CD4-positive, alpha-beta T cell treated with Interleukin-6 at 100 ng/mL for 8 hours (primary cell): ENCODE measurements at regions not wholly inside any gene's neighbourhood (a gene's known extent, or its start where the extent isn't known, plus 50 kb on each side); places are given as distances from the start of the nearest gene placed in this dataset.

ENCODE experiments used
- DNase-seq: peaks from one replicate; pipeline ENCODE4 v3.0.0-alpha.2; 2020; ENCODE audit warnings: mixed read lengths, low spot score

DNA sequence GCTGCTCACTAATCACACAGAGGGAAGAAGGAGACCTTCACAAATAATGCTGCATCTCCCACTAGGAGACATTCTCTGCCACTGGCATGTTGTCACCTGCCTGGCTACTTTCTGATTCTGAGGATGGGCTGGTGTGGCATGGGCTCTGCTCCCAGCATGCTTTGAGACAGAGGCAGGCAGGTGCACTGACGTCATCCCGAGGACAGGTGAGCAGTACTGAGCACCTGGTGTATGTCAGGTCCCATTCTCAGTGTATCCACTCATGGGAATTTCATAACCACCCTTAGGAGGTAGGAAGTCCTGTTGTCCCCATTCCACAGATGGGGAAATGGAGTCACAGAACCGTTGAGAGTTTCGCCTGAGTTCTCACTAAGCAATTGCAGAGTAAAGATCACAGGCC, 597.9 kb downstream of the VRK1 start:
- DNase-seq, result no peak

DNA sequence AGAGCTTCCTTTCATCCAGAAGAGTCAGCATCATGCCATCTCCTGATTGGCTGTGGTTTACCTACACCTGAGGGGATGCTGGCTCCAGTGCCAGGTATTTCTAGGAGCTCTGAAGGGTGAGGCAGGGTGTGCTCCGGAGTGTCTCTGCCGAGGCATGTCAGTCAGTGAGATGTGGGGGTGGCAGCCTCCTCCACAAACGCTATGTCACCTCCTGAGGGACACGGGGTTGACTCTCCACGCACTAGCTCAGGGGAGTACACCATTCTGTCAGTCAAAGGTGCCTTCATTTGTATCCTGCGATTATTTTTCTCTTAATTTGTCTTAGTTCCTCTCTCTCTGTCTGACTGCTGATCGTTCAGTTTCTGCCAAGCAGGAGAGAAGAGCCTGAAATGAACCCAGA, 604.5 kb downstream of the VRK1 start:
- DNase-seq, result no peak

DNA sequence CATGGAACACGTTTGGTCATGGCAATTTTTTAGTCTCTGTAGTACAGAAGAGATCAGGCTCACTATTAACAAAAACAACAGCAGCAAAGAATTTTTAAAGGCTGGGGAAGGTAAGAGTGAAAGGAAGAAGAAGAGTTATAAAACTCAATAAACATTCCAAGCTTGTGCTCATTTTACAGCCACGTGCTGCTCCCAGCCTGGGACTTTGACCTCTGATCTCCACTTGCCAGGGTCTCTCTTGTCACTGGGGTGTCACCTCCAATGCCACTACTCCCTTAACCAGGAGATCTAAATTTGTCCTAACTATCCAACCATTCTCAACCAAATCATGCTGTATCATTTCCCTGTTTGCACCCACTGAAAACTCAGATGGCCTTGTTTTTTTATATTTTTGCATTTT, 605.1 kb downstream of the VRK1 start:
- no peak for DNase-seq

DNA sequence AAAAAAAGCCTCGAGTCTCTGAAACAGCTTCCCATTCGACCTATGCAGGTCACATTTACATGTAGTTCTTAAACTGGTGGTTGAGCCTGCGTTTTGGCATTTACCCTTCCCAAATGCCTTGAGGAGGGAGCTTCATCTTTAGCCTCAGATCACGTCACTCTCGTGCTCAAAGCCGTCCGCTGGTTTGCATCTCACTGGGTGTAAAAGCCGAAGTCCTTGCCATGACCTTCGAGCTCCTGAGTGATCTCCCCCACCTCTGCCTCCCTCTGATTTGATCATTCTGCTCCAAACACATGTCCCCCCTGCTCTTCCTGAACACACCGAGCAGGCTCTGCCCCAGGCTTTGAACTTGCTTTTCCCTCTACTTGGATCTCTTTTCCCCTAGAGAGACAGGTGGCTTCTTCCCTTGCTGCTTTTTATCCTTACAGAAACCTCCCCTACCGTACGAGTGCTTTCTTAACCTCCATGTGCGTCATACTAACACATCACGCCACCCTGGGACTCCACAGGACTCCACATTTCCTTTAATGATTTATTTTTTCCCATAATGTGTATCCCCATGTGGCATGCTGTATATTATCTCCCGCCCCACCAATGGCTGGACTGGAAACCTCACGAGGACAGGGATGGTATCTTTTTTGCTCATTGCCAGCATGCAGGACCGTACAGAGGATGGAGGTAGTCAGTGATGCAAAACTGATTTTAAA, 610.7 kb downstream of the VRK1 start:
- DNase-seq, result no peak

DNA sequence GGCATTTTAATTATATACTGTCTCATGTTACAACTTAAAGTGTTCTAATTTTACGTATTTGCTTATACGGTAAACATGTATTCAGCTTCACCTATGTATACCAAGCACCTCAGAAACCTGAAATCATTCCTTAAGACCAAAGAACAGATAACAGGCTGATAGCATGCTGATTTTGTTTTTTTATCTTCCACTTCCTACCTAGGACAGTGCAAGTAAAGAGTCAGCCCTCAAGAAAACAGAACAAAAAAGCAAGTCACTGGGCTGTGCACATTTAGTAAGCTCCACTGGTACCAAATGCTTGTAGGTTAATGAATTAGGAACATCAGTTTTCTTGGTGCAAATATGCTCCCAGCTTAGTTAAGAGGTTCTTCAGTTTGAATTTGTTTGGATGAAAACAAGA, 611.3 kb downstream of the VRK1 start:
- peak; percentile 7 for DNase-seq

DNA sequence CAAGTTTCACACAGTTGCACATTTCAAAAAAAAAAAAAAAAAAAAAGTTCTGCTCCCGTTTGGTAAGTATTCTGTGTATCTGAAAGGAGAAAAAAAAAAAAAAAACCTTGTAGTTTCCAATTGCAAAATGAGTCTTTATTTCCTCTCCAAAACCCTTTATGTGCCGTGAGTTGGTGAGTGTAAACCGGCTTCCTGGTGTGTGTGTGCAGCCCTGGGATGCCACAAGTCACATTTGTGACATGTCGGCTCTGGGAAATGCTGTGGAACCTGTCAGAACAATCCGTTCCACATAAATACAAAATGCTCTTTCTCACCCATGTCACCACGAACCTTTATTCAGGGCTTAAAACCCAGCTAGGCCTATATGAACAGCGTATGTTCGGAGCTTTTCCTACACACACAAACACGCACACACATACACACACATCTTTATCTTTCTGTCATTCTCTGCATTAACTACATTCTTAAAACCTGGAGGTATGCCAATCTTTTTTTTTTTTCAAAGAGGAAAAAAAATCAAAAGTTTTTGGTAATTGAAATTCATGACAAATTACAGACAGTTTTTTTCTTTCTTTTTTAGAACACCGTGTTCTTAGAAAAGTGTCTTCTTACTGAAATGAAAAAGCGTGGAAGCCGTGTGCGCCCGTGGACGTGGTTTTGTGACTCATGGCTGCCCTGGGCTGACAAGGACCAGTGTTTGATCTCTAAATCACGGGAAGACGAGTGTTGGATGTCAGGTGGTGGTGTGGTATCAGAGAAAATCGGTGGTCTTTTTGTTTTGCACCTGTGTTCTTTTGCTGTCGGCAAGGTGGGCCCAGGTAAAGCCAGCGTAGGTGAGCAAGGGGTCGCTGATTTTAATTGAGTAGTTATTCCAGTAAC, 612.0 kb downstream of the VRK1 start:
- DNase-seq, result peak; percentile 39

DNA sequence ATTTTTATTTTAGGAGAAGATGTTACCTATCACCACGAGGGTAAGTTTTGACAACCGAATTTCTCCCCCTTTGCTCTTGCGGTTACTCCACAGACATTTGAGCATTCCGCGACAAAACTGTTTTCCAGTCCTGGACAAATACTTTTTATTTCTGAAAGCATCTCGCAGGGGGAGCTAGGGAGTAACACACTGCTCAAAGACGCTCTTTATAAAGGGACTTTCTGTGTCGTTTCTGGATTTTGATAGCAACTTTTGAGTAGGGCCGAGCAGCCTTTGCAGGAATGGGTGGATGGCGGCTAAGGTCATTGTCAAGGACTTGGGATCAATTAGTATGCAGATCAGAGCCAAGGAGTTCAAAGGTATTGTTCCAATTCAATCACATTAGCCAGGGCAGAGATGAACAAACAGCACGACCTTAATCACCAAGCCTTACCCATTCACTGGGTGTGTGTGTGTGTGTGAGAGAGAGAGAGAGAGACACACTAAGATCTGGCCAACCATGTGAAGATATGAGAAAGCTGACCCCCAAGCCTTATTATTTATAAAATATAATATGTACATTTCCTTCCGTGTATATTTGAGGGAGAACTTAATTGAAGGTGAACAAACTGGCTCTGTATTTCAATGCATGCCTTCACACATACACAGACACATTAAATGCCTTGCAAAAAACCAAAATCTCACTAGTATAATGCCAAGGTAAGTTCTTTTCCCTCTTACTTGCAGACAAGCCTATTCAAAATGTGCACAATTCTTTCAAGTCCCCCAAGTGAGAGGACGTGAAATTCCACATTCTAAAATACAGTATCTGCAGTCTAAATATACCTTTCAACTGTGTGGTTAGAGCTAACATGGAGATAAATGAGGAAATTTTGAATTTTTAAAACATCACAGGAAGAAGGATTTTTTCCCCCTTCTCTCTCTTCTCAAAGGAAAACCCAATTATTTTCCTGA, 613.8 kb downstream of the VRK1 start:
- no peak for DNase-seq

DNA sequence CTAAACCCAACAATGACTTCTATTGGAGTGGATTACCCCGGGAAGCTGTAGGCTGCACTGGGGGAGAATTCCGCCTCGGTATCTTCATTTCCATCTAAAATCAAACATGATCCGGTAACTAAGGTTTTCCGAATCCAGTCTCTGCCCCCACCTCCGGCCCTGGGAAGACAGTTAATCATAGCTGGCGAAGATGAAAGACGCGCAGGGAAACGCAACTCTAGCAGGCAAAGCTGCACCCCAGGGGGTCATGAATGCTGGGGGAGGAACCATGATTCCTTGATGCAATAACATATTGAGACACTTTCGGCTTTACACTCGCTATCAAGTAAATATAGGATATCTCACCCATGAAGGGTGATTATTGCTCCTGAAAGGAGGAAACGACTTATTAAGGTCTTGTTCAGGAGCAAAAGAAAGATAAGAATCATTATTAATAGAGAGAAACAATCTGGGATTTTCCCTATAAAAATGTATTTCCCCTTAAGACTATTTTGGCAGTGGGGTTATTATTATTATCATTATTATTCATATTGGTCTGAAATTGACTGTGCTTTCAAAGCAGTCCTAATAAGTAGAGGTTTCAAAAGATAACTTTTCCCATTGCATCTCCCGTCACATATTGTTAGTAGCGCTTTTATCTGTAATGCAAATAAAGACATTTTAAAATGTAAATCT, 614.9 kb downstream of the VRK1 start:
- no peak for DNase-seq

DNA sequence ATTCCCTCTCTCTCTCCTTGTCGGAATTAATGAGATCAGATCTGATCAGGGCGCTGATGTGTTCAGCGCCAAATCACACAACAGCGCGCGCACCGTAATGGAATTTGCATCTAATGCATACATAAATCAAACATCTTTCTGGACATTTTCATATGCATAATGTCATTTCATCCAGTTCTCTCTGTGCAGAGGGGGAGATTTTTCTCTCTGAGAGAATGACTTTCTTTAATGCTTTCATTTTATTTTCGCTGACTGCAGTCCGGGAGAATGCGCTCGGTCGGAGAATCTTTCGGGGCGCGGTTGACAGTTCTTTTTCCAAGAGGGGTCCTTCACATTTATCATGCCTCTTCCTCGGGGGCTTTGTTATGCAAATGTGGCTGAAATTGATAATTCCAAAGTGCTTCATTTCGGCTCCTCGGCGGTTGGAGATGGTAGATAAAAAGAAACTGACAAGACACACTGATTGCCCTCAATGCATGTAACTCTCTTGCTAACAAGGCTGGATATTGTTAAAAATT, 615.9 kb downstream of the VRK1 start:
- no peak for DNase-seq

DNA sequence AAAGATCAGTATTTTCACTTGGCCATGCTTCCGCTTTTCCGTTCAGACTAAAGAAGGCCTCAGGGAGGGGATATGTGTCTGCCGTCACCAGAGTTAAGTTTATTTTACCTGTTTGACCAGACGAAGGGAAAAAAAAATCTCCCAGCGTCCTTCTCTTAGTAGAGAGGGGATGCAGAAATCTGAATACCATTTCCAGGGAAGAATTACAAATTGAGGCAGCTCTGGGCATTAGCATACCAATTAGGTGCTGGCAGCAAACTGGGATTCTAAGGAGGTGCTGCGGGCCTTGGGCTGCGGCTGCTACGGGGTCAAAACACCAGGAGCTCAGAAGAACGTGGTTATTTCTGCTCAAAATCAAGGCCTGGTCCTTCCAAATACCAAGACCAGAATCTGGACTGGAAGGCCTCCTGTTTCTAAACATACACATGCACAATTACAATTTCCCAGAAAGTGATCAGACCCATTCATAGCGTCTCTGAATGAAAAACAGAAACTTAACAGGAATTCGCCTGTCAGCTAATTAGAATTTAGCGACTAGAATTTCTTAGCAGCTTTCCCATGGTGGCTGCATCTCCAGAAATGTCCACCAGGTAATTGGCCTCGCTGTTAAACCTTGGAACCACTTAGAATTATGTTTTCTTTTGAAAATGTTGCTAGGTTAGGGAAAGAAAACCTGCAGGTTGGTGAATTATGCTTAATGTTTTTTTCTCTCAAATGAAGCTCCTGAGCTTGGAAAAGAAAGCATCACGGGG, 617.0 kb downstream of the VRK1 start:
- no peak for DNase-seq

DNA sequence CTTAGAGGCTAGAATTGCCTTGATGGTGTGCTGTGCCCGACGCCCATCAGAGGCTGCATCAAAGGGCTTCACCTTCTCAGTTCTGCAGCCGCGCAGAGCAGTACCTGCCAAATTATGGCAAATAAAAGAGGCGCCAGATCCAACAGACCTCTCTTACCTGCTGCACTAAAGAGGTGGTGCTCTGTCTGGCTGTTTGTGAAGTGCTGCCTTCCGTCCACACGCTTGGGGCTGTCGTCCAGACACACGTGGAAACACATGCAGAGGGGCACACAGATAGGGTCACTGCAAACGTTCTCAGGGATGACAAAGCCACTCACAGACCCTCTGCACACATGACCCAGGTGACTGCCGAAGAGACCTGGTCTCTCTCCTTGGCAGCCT, 617.5 kb downstream of the VRK1 start:
- no peak for DNase-seq

DNA sequence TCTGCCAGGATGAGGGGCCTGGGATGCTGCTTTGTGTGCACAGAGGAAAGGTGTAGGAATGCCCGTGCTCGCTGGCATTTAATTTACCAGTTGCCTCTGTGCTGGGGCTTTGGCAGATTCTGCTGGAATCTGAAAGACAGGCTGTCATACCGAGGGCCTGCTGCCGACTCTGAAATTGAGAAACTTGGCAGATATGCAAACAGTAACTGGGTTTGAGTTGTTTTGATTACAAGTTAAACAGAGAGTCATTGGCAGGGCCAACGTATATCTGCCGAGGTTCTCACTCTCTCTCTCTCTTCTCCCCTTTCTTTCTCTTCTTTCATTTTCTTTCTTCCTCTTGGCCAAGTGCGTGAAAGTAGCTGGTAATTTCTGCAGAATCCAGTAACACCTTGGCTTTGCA, 618.7 kb downstream of the VRK1 start:
- DNase-seq, result no peak

DNA sequence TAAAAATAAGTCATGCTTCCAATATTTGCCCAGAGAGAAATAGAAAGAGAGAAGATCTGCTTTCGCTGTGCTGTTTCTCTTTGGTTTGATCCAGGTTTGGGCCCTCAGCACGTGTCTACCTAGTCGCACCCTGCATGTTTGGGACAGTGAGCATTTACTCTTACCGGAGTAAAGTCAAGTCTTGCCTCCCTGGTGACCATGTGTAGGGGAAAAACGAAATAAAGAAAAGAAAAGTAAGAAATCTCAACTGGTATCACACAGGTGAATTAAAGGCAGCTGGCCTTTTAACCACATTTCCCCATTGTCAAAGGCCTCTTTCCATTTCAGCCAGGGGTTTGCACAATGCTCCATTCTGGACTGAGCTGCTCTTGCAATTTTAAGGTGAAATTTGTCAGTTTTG, 619.4 kb downstream of the VRK1 start:
- no peak for DNase-seq

DNA sequence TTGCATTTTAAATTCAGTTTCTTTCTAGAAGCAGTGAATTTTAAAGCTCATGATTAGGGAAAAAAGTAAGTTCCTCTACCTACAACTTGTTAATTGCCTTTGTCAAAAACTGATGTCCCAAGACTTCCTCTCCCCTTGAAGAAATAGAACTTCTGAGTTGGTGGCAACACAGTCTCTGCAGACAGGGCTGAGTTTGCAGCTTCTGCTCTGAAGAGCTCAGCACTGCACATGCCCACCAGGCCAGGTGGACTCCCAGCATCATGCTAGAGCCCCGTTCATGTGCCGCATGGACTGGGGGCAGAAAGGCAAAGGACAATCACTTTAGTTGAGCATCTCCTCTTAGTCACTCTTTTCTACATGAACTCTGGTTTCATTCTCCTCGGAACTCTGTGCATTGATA, 620.1 kb downstream of the VRK1 start:
- DNase-seq, result no peak

DNA sequence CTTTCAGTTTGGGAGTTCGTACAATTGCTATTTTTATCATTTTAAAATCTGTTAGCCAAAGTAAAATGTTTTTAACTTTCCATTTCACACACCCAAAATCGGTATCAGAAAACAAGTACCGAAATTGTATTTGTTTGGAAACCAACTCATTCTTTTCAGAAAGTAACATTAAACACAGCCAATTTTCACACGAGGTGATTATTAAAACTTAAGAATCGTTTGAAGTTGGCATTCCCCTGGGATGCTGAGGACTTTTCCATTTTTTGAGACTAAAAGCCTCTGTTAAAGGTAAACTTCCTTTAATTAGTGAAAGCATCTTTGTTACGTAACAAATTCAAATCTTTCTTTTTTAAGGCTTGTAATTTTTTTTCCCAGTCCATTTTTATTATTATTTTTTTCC, 623.0 kb downstream of the VRK1 start:
- no peak for DNase-seq

DNA sequence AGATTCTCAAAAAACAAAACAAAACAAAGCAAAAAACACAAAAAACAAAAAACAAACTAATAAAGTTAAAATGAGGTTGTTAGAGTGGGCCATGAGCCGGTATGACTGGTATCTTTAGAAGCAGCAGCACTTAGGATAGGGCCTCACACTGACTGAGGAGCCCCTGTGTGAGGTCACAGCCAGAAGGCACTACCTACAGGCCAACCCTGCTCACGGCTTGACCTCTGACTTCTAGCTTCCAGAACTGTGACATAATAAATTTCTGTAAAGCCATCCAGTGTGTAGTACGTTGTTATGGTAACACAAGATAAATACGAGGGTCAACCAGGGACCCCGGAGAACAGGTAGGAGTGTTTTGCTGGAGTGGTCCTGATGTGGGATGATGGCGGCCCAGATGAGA, 629.6 kb downstream of the VRK1 start:
- DNase-seq, result no peak

DNA sequence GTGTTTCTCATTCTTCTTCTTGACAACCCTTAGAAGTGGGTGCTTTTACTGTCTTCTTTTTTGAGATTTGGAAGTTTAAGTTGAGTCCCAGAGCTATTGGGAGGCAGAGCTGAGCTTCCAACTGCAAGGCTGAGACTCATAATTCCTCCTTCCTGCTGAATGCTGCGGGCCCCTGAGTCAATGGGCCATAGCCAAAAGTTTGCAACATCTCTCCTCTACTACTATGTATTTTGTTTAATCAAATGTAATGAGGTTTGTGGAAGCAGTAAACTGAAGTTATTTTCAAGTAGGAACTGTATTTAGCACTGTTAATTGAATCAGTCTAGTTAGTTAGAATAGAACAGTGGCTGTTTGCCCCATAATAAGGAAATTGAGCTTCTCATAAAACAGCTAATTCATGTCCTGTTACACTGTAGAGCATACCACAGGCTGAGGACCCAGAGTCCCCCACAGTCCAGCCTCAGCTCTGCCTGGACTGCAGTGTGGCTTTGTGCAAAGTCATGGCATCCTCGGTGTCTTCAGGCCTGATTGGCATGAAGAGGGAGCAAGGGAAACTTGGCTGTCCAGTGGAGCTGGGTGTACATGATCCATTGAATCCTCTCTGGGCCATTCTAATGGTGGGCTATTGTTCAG, 631.7 kb downstream of the VRK1 start:
- DNase-seq, result no peak

DNA sequence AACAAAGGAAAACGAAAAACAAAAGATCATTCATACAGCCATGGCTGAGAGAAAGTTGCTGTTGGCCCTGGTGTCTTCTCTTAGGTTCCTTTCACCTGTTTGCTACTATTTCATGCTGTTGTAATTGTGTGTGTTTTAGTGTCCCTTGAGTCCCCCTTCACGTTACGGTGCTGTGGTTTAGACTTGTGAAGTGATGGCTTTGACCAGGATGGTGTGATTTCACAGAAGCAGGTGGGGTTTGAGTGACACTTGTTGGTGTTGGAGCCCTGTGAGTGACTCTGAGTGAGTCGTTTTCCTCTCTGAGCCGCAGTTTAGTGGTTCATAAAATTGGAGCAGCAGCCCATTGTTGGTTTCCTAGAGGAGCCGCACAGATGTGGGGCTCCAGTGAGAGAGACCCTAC, 635.4 kb downstream of the VRK1 start:
- DNase-seq, result no peak

DNA sequence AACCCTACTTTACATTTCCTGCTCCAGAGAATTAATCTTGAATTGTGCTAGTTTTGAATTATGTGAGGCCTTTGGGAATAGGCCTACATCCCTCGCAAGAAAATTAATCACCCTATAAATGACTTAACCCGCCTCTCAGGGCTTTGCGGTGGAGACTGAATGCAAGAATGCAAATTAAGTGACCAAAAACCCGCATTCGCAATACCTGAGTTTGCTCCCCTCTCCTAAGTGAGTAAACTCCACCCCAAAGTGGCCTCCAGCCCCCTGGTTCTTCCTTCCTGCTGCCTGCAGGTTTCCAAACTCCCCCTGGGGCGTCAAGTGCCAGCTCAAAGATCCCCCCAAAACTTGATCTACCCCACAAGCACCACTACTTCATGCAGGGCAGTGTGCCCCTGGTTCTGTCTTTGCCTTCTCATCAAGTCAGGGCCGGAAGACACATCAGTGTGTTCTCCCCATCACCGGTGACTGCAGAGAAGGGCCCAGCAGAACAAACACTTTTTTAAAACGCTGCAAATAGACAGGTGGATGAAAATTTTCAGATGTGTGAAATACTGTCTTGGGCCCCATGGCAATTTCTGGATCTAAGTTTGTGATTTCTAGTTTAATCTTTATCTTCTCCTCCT, 644.7 kb downstream of the VRK1 start:
- DNase-seq, result no peak

DNA sequence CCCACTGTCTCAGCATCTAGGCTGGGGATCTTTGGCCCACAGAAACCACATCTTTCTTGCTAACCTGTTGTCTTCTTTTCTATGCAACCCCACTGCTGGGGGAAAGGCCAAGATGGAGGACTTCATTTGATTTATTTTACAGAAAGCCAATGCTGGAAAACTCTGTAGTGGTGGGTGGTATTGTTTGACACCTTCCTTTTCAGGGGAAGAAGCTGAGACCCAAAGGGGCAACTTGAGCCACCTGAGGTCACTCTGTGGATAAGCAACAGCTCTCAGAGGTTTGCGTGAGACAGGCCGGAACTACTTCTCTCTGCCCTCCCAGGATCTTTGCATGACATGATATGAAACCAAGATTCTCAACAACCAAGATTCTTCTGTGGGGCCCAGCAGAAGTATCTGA, 645.2 kb downstream of the VRK1 start:
- no peak for DNase-seq
